GM23338 (cell line): ENCODE measurements at regions not wholly inside any gene's neighbourhood (a gene's known extent, or its start where the extent isn't known, plus 50 kb on each side); places are given as distances from the start of the nearest gene placed in this dataset.

ENCODE experiments used
- ATAC-seq: fragments of 200-7000 bp; cut with Tn5 transposase; 3 replicates; pipeline ENCODE4 v1.9.1; 2020
- DNase-seq: peaks from one replicate; pipeline ENCODE4 v3.0.0-alpha.2; 2015; ENCODE audit warnings: low spot score
- H2AFZ ChIP-seq: fragments of 200-600 bp; sonication (generic); 2 replicates; pipeline ENCODE4 v1.8.0; 2016; ENCODE audit warnings: antibody characterized with exemption, mild to moderate bottlenecking, moderate library complexity
- H3F3A ChIP-seq: fragments of 200-600 bp; sonication (generic); replicated peaks from 2 replicates; pipeline ENCODE4 v1.8.0; 2017; ENCODE audit warnings: antibody characterized with exemption, mixed run types, low read depth
- H3K27ac ChIP-seq: fragments of 200-600 bp; sonication (generic); 2 replicates; pipeline ENCODE4 v1.6.1; 2016; ENCODE audit warnings: low read depth
- H3K27me3 ChIP-seq: fragments of 200-600 bp; sonication (generic); 2 replicates; pipeline ENCODE4 v1.8.0; 2016; ENCODE audit warnings: mild to moderate bottlenecking, mixed run types, moderate library complexity; ENCODE audit not compliant: insufficient read depth
- H3K36me3 ChIP-seq: fragments of 200-600 bp; sonication (generic); 2 replicates; pipeline ENCODE4 v1.8.0; 2016; ENCODE audit warnings: mild to moderate bottlenecking; ENCODE audit not compliant: insufficient read depth
- H3K4me1 ChIP-seq: fragments of 200-600 bp; sonication (generic); 2 replicates; pipeline ENCODE4 v1.8.0; 2016; ENCODE audit warnings: mild to moderate bottlenecking, moderate library complexity; ENCODE audit not compliant: insufficient read depth
- H3K4me2 ChIP-seq: fragments of 200-600 bp; sonication (generic); 2 replicates; pipeline ENCODE4 v1.7.1; 2017; ENCODE audit warnings: mixed run types
- H3K4me3 ChIP-seq: fragments of 200-600 bp; sonication (generic); 2 replicates; pipeline ENCODE4 v1.6.1; 2016; ENCODE audit warnings: mixed run types
- H3K79me2 ChIP-seq: fragments of 200-600 bp; sonication (generic); replicated peaks from 2 replicates; pipeline ENCODE4 v1.8.0; 2017; ENCODE audit warnings: mild to moderate bottlenecking; ENCODE audit not compliant: insufficient read depth
- H3K9me2 ChIP-seq: fragments of 200-600 bp; sonication (generic); 2 replicates; pipeline ENCODE4 v1.8.0; 2017; ENCODE audit not compliant: insufficient read depth
- H4K20me1 ChIP-seq: fragments of 200-600 bp; sonication (generic); replicated peaks from 2 replicates; pipeline ENCODE4 v1.8.0; 2017; ENCODE audit warnings: mild to moderate bottlenecking; ENCODE audit not compliant: insufficient read depth
- H3K27ac Mint-ChIP-seq: 2 replicates; pipeline ENCODE4 v1.8.0; 2020; ENCODE audit warnings: inconsistent platforms, mild to moderate bottlenecking, moderate library complexity, mixed read lengths
- H3K27me3 Mint-ChIP-seq: 3 replicates; pipeline ENCODE4 v1.8.0; 2022; ENCODE audit warnings: low read depth, mild to moderate bottlenecking, moderate library complexity, mixed read lengths, inconsistent platforms; ENCODE audit not compliant: insufficient read depth, poor library complexity
- H3K36me3 Mint-ChIP-seq: 3 replicates; pipeline ENCODE4 v1.8.0; 2021; ENCODE audit warnings: low read depth, mild to moderate bottlenecking, inconsistent platforms, moderate library complexity, mixed read lengths
- H3K4me1 Mint-ChIP-seq: 3 replicates; pipeline ENCODE4 v1.8.0; 2020; ENCODE audit warnings: mild to moderate bottlenecking, inconsistent platforms, mixed read lengths
- H3K4me3 Mint-ChIP-seq: 3 replicates; pipeline ENCODE4 v1.8.0; 2021; ENCODE audit warnings: moderate library complexity, mild to moderate bottlenecking, inconsistent platforms, mixed read lengths
- H3K9me3 Mint-ChIP-seq: 3 replicates; pipeline ENCODE4 v1.8.0; 2020; ENCODE audit warnings: moderate library complexity, mild to moderate bottlenecking, inconsistent platforms, mixed read lengths
- CREB1 ChIP-seq: fragments of 250-450 bp; sonication (Bioruptor Pico); IDR thresholded peaks from 2 replicates; pipeline ENCODE4 v1.5.0; 2020; ENCODE audit warnings: low read depth, mild to moderate bottlenecking, moderate library complexity
- CTCF ChIP-seq, 2 experiments: fragments of 200-600 bp in 1 of 2; sonication (generic) in 1 of 2; conservative IDR thresholded peaks; 2 replicates each; pipeline versions ENCODE4 v1.5.1 to v1.6.1; 2016 to 2017; ENCODE audit warnings: antibody characterized with exemption in 2 of 2, low read depth in 2 of 2, mild to moderate bottlenecking in 2 of 2, moderate library complexity in 1 of 2
- ETS1 ChIP-seq: IDR thresholded peaks from 2 replicates; pipeline ENCODE4 v1.6.1; 2016; ENCODE audit warnings: antibody characterized with exemption
- EZH2 ChIP-seq: fragments of 200-600 bp; sonication (generic); IDR thresholded peaks from one replicate; pipeline ENCODE4 v1.8.0; 2017; ENCODE audit warnings: antibody characterized with exemption, mild to moderate bottlenecking, low read depth; ENCODE audit not compliant: unreplicated experiment
- EZH2phosphoT487 ChIP-seq: fragments of 200-600 bp; sonication (generic); IDR thresholded peaks from one replicate; pipeline ENCODE4 v1.8.1; 2018; ENCODE audit warnings: antibody characterized with exemption; ENCODE audit not compliant: unreplicated experiment
- JUNB ChIP-seq: IDR thresholded peaks from one replicate; pipeline ENCODE4 v1.6.1; 2016; ENCODE audit warnings: antibody characterized with exemption; ENCODE audit not compliant: unreplicated experiment
- NANOG ChIP-seq: IDR thresholded peaks from 2 replicates; pipeline ENCODE4 v1.6.1; 2016; ENCODE audit warnings: antibody characterized with exemption, borderline replicate concordance
- POLR2AphosphoS5 ChIP-seq: IDR thresholded peaks from 2 replicates; pipeline ENCODE4 v1.6.1; 2016; ENCODE audit warnings: antibody characterized with exemption, low read depth
- REST ChIP-seq: IDR thresholded peaks from one replicate; pipeline ENCODE4 v1.6.1; 2018; ENCODE audit warnings: antibody characterized with exemption; ENCODE audit not compliant: unreplicated experiment
- STAT1 ChIP-seq: IDR thresholded peaks from one replicate; pipeline ENCODE4 v1.6.1; 2016; ENCODE audit warnings: antibody characterized with exemption; ENCODE audit not compliant: unreplicated experiment
- ZNF114 ChIP-seq: fragments of 250-450 bp; sonication (Bioruptor Pico); IDR thresholded peaks from 2 replicates; pipeline ENCODE4 v1.5.0; 2020; ENCODE audit warnings: mild to moderate bottlenecking, moderate library complexity
- ZNF331 ChIP-seq: fragments of 250-450 bp; sonication (Bioruptor Pico); IDR thresholded peaks from 2 replicates; pipeline ENCODE4 v1.5.0; 2020; ENCODE audit warnings: low read depth, mild to moderate bottlenecking, moderate library complexity
- ZNF462 ChIP-seq: fragments of 250-450 bp; sonication (Bioruptor Pico); IDR thresholded peaks from 2 replicates; pipeline ENCODE4 v1.5.0; 2020; ENCODE audit warnings: mild to moderate bottlenecking, moderate library complexity

- H3K27ac Mint-ChIP-seq = no peak overlapping the region
- no peak for DNase-seq
- Histone ChIP-seq H4K20me1 (no peaks in the 10 kb centered on the region), H3K27me3 (no peaks in the 10 kb centered on the region), H3K9me2 (no peaks in the 10 kb centered on the region), H3K36me3 (no peaks in the 10 kb centered on the region), H3K4me1 (no peaks in the 10 kb centered on the region), H3F3A (no peaks in the 10 kb centered on the region), H3K27ac (no peak overlapping the region), H3K4me2 (no peak overlapping the region), H3K79me2 (no peaks in the 10 kb centered on the region), H3K4me3 (no peak overlapping the region), H2AFZ (no peak overlapping the region)
- H3K9me3 Mint-ChIP-seq = peaks cover 99% of the 10 kb centered on the region
- ATAC-seq = no peak
- peaks cover 47% of the 10 kb centered on the region for H3K36me3 Mint-ChIP-seq
- peaks cover 10% of the 10 kb centered on the region for H3K27me3 Mint-ChIP-seq
- no peak for TF ChIP-seq ZNF462
- no peak for TF ChIP-seq NANOG
- no peak for TF ChIP-seq CTCF (conservative IDR thresholded peaks at IDR 0.05; ENCODE audit: low read depth in 2 of 2)
- no peak for TF ChIP-seq POLR2AphosphoS5
- TF ChIP-seq REST = no peak
- TF ChIP-seq ETS1 = no peak
- TF ChIP-seq EZH2 = no peak
- no peak for TF ChIP-seq EZH2phosphoT487
- TF ChIP-seq STAT1 = no peak
- no peak for TF ChIP-seq ZNF114 (CRISPR knock-in tag)
- TF ChIP-seq ZNF331 (CRISPR knock-in tag) = no peak
- TF ChIP-seq CREB1 (CRISPR knock-in tag) = no peak
- no peak for TF ChIP-seq JUNB
- H3K4me3 Mint-ChIP-seq = no peak overlapping the region
- H3K4me1 Mint-ChIP-seq = no peaks in the 10 kb centered on the region; the same call in 2 of the 3 replicates
Observed at GRCh38 chr18:78482378-78482777, 497.2 kb upstream of the SALL3 start.
